Left lung (tissue), 4 donors: ENCODE measurements at regions not wholly inside any gene's neighbourhood (a gene's known extent, or its start where the extent isn't known, plus 50 kb on each side); places are given as distances from the start of the nearest gene placed in this dataset.
"Not testable (repeated sequence)": the region's sequence is repeated elsewhere in the genome, so short reads cannot be mapped to it uniquely, and the experiment has no call there.

Source experiments
- ATAC-seq: fragments of 200-7000 bp; cut with Tn5 transposase; one replicate; pipeline ENCODE4 v1.9.1; 2020; ENCODE audit warnings: moderate library complexity
- DNase-seq, 4 donors: peaks; one replicate each; pipeline ENCODE4 v3.0.0-alpha.2; 2013 to 2020
- H3K27ac ChIP-seq, 2 donors: fragments of 200-600 bp; sonication (generic) in 1 of 2; one replicate each; pipeline versions ENCODE4 v1.5.0 to v1.8.0; 2020 to 2021
- H3K27me3 ChIP-seq, 2 donors: fragments of 200-600 bp; sonication (generic) in 1 of 2; one replicate each; pipeline versions ENCODE4 v1.5.0 to v1.8.0; 2020 to 2021
- H3K36me3 ChIP-seq, 2 donors: fragments of 200-600 bp; sonication (generic) in 1 of 2; one replicate each; pipeline versions ENCODE4 v1.5.0 to v1.8.0; 2020 to 2021
- H3K4me1 ChIP-seq, 2 donors: fragments of 200-600 bp; one replicate each; pipeline ENCODE4 v1.8.0; 2021
- H3K4me3 ChIP-seq, 2 donors: fragments of 200-600 bp; sonication (generic) in 1 of 2; one replicate each; pipeline versions ENCODE4 v1.5.0 to v1.8.0; 2020 to 2021; ENCODE audit warnings: mild to moderate bottlenecking in 1 of 2
- H3K9me3 ChIP-seq, 2 donors: fragments of 200-600 bp; sonication (generic) in 1 of 2; one replicate each; pipeline versions ENCODE4 v1.5.0 to v1.8.0; 2020 to 2021
- CTCF ChIP-seq, 2 donors: fragments of 200-600 bp; sonication (generic) in 1 of 2; IDR thresholded peaks; one replicate each; pipeline versions ENCODE4 v1.5.0 to v1.8.0; 2021; ENCODE audit warnings: antibody characterized with exemption in 2 of 2
- intact Hi-C, 2 donors: fragments of 100-400 bp; cut with DNase I; formaldehyde crosslinking; loops; one replicate each; pipeline versions ENCODE4 v1.11.2 to v1.14.2; 2022
- donor health status: DM: no; HTN: yes; CAD: no.
- donor health status: DM: no; HTN: no; CAD: no.

GRCh38 chr1:177413982-177414596 is 243.3 kb downstream of the BRINP2 start:
- Histone ChIP-seq H3K27me3 (no peaks in the 10 kb centered on the region), H3K27ac (no peak overlapping the region), H3K36me3 (no peaks in the 10 kb centered on the region), H3K4me1 (no peaks in the 10 kb centered on the region), H3K4me3 (no peak overlapping the region), H3K9me3 (peaks cover 0 to 5% of the 10 kb centered on the region in 2 donors)
- no peak for DNase-seq
- TF ChIP-seq CTCF (IDR thresholded peaks at IDR 0.05), result no peak
- intact Hi-C loops, result no loop called here
- ATAC-seq, result no peak

GRCh38 chr1:177411381-177411780 is 240.6 kb downstream of the BRINP2 start:
- H3K27me3 ChIP-seq, result no peaks in the 10 kb centered on the region
- no peak for DNase-seq
- intact Hi-C loops, result no loop called here
- ATAC-seq, result no peak
- no peak for TF ChIP-seq CTCF (IDR thresholded peaks at IDR 0.05)
- no peak overlapping the region for H3K4me3 ChIP-seq
- H3K9me3 ChIP-seq, result peaks cover 0 to 7% of the 10 kb centered on the region in 2 donors
- no peak overlapping the region for H3K27ac ChIP-seq
- H3K4me1 ChIP-seq, result no peaks in the 10 kb centered on the region
- H3K36me3 ChIP-seq, result no peaks in the 10 kb centered on the region

- H3K9me3 ChIP-seq, result peaks cover 0 to 7% of the 10 kb centered on the region in 2 donors
- intact Hi-C loops, result no loop called here
- no peak overlapping the region for H3K27ac ChIP-seq
- TF ChIP-seq CTCF (IDR thresholded peaks at IDR 0.05), result no peak
- H3K27me3 ChIP-seq, result no peaks in the 10 kb centered on the region
- ATAC-seq (no peak), DNase-seq (no peak)
- no peak overlapping the region for H3K4me3 ChIP-seq
- no peaks in the 10 kb centered on the region for H3K4me1 ChIP-seq
- H3K36me3 ChIP-seq, result no peaks in the 10 kb centered on the region
These were observed 239.5 kb downstream of the BRINP2 start for GRCh38 chr1:177410179-177410766.

GRCh38 chr1:177406323-177406722 is 235.6 kb downstream of the BRINP2 start:
- peak in 1 of 4 donors; percentile 34 for DNase-seq
- H3K27ac ChIP-seq, H3K4me3 ChIP-seq, ATAC-seq, H3K9me3 ChIP-seq, intact Hi-C loops, H3K27me3 ChIP-seq, H3K36me3 ChIP-seq, H3K4me1 ChIP-seq: not testable (repeated sequence)

- Histone ChIP-seq H3K4me3 (no peak overlapping the region), H3K9me3 (no peaks in the 10 kb centered on the region), H3K4me1 (no peaks in the 10 kb centered on the region), H3K36me3 (no peaks in the 10 kb centered on the region), H3K27ac (no peak overlapping the region), H3K27me3 (no peaks in the 10 kb centered on the region)
- intact Hi-C loops, result no loop called here
- ATAC-seq, result no peak
- DNase-seq, result no peak
- TF ChIP-seq CTCF (IDR thresholded peaks at IDR 0.05), result no peak
These were observed 221.6 kb downstream of the BRINP2 start for GRCh38 chr1:177392336-177392735.
